ENCODE measurements at regions not wholly inside any gene's neighbourhood (a gene's known extent, or its start where the extent isn't known, plus 50 kb on each side); places are given as distances from the start of the nearest gene placed in this dataset.

- no peak for DNase-seq
- WGBS, 4 donors = 68 to 84% (median 70%) methylated on average over 4 of the region's 4 CpGs
Measured at GRCh38 chr2:103365071-103365470, 603.2 kb downstream of the TMEM182 start.

GRCh38 chr2:103367877-103368276 lies 606.0 kb downstream of the TMEM182 start:
- H3K36me3 ChIP-seq (replicated peaks in 1 of 2) = no peaks in the 10 kb centered on the region
- no peak for DNase-seq
- no peak overlapping the region for H3K27ac ChIP-seq
- no peak overlapping the region for H3K4me3 ChIP-seq
- WGBS, 4 donors = 70 to 82% (median 82%) methylated on average over 4 of the region's 4 CpGs
- TF ChIP-seq POLR2A (IDR thresholded peaks at IDR 0.05) = no peak
- TF ChIP-seq CTCF (IDR thresholded peaks at IDR 0.05) = no peak
- intact Hi-C loops (cut with DNase I) = no loop called here
- H3K9me3 ChIP-seq (replicated peaks in 1 of 3) = no peaks in the 10 kb centered on the region
- no peaks in the 10 kb centered on the region for H3K4me1 ChIP-seq (replicated peaks in 1 of 2)
- H3K27me3 ChIP-seq = no peaks in the 10 kb centered on the region

More at GRCh38 chr2:103365071-103365470, 603.2 kb downstream of the TMEM182 start:
- intact Hi-C loops (cut with DNase I) = no loop called here
- H3K27ac ChIP-seq = no peak overlapping the region
- no peak overlapping the region for H3K4me3 ChIP-seq
- H3K27me3 ChIP-seq = no peaks in the 10 kb centered on the region
- no peaks in the 10 kb centered on the region for H3K4me1 ChIP-seq (replicated peaks in 1 of 2)
- no peak for TF ChIP-seq POLR2A (IDR thresholded peaks at IDR 0.05)
- TF ChIP-seq CTCF (IDR thresholded peaks at IDR 0.05) = no peak
- H3K9me3 ChIP-seq (replicated peaks in 1 of 3) = no peaks in the 10 kb centered on the region
- no peaks in the 10 kb centered on the region for H3K36me3 ChIP-seq (replicated peaks in 1 of 2)

GRCh38 chr2:103383541-103383940 lies 621.7 kb downstream of the TMEM182 start:
- intact Hi-C loops (cut with DNase I) = no loop called here
- no peak for DNase-seq
- Histone ChIP-seq H3K27me3 (no peaks in the 10 kb centered on the region), H3K4me3 (no peak overlapping the region), H3K36me3 (replicated peaks in 1 of 2) (no peaks in the 10 kb centered on the region), H3K27ac (no peak overlapping the region), H3K4me1 (replicated peaks in 1 of 2) (no peaks in the 10 kb centered on the region), H3K9me3 (replicated peaks in 1 of 3) (no peaks in the 10 kb centered on the region)
- WGBS, 4 donors = 50 to 58% (median 52%) methylated on average over 3 of the region's 3 CpGs
- no peak for TF ChIP-seq CTCF (IDR thresholded peaks at IDR 0.05)
- no peak for TF ChIP-seq POLR2A (IDR thresholded peaks at IDR 0.05)

GRCh38 chr2:103386872-103387271 lies 625.0 kb downstream of the TMEM182 start:
- intact Hi-C loops (cut with DNase I) = no loop called here
- TF ChIP-seq CTCF (IDR thresholded peaks at IDR 0.05) (no peak), POLR2A (IDR thresholded peaks at IDR 0.05) (no peak)
- H3K36me3 ChIP-seq (replicated peaks in 1 of 2) = no peaks in the 10 kb centered on the region

More at GRCh38 chr2:103386872-103387271, 625.0 kb downstream of the TMEM182 start:
- no peak for DNase-seq
- Histone ChIP-seq H3K27me3 (no peaks in the 10 kb centered on the region), H3K27ac (no peak overlapping the region), H3K4me3 (no peak overlapping the region), H3K9me3 (replicated peaks in 1 of 3) (no peaks in the 10 kb centered on the region), H3K4me1 (replicated peaks in 1 of 2) (no peaks in the 10 kb centered on the region)
- WGBS, 4 donors = 71 to 90% (median 82%) methylated on average over 3 of the region's 3 CpGs

All from adrenal gland (tissue), 9 donors.